IgD-negative memory B cell (primary cell): ENCODE measurements at regions not wholly inside any gene's neighbourhood (a gene's known extent, or its start where the extent isn't known, plus 50 kb on each side); places are given as distances from the start of the nearest gene placed in this dataset.
"Not testable (repeated sequence)": the region's sequence is repeated elsewhere in the genome, so short reads cannot be mapped to it uniquely, and the experiment has no call there.

ENCODE experiments used
- H3K27ac Mint-ChIP-seq, 3 donors: one replicate each; pipeline ENCODE4 v1.8.0; 2020 to 2022; ENCODE audit warnings: mild to moderate bottlenecking in 3 of 3, mixed read lengths in 3 of 3, moderate library complexity in 1 of 3
- H3K27me3 Mint-ChIP-seq: one replicate; pipeline ENCODE4 v1.8.0; 2021; ENCODE audit warnings: mixed read lengths
- H3K36me3 Mint-ChIP-seq: one replicate; pipeline ENCODE4 v1.8.0; 2020; ENCODE audit warnings: mild to moderate bottlenecking, mixed read lengths
- H3K4me1 Mint-ChIP-seq, 3 donors: one replicate each; pipeline ENCODE4 v1.8.0; 2020 to 2022; ENCODE audit warnings: mixed read lengths in 3 of 3, mild to moderate bottlenecking in 1 of 3
- H3K4me3 Mint-ChIP-seq, 4 donors: one replicate each; pipeline ENCODE4 v1.8.0; 2020 to 2022; ENCODE audit warnings: mild to moderate bottlenecking in 4 of 4, mixed read lengths in 4 of 4, moderate library complexity in 3 of 4
- H3K9me3 Mint-ChIP-seq, 3 donors: one replicate each; pipeline ENCODE4 v1.8.0; 2020 to 2021; ENCODE audit warnings: mixed read lengths in 3 of 3, mild to moderate bottlenecking in 1 of 3

GRCh38 chr9:129445794-129446306 lies 175.1 kb downstream of the C9orf50 start:
- Mint-ChIP-seq H3K36me3 (peaks cover 1% of the 10 kb centered on the region), H3K27me3 (peaks cover 22% of the 10 kb centered on the region), H3K4me1 (peaks cover 0 to 3% (median 1%) of the 10 kb centered on the region in 3 donors), H3K9me3 (peaks cover 0 to 7% (median 0%) of the 10 kb centered on the region in 3 donors), H3K27ac (no peak overlapping the region), H3K4me3 (peak overlapping the region in 2 of 4 donors; percentile 12 to 63)

- not testable (repeated sequence) for H3K9me3 Mint-ChIP-seq, H3K36me3 Mint-ChIP-seq, H3K27ac Mint-ChIP-seq
Observed at GRCh38 chr9:129443515-129444164, 177.3 kb downstream of the C9orf50 start.

GRCh38 chr9:129442803-129443511 lies 177.9 kb downstream of the C9orf50 start:
- peaks cover 1% of the 10 kb centered on the region for H3K36me3 Mint-ChIP-seq
- peaks cover 45% of the 10 kb centered on the region for H3K27me3 Mint-ChIP-seq
- peaks cover 8 to 13% (median 9%) of the 10 kb centered on the region in 3 donors for H3K4me1 Mint-ChIP-seq
- H3K4me3 Mint-ChIP-seq = no peak overlapping the region
- H3K9me3 Mint-ChIP-seq = peaks cover 0 to 7% (median 1%) of the 10 kb centered on the region in 3 donors
- no peak overlapping the region for H3K27ac Mint-ChIP-seq

More at GRCh38 chr9:129443515-129444164, 177.3 kb downstream of the C9orf50 start:
- peak overlapping the region in 1 of 4 donors; percentile 20 for H3K4me3 Mint-ChIP-seq
- H3K27me3 Mint-ChIP-seq = peaks cover 38% of the 10 kb centered on the region
- not testable (repeated sequence) for H3K4me1 Mint-ChIP-seq

GRCh38 chr9:129441852-129442251 lies 179.0 kb downstream of the C9orf50 start:
- peaks cover 48% of the 10 kb centered on the region for H3K27me3 Mint-ChIP-seq
- H3K27ac Mint-ChIP-seq = no peak overlapping the region
- H3K4me3 Mint-ChIP-seq = no peak overlapping the region
- H3K4me1 Mint-ChIP-seq = peaks cover 9 to 17% (median 14%) of the 10 kb centered on the region in 3 donors
- peaks cover 0 to 3% (median 1%) of the 10 kb centered on the region in 3 donors for H3K9me3 Mint-ChIP-seq
- peaks cover 1% of the 10 kb centered on the region for H3K36me3 Mint-ChIP-seq

- Mint-ChIP-seq H3K9me3 (peaks cover 0 to 1% (median 0%) of the 10 kb centered on the region in 3 donors), H3K4me3 (no peak overlapping the region), H3K27ac (no peak overlapping the region), H3K36me3 (peaks cover 1% of the 10 kb centered on the region), H3K4me1 (peaks cover 9 to 19% (median 17%) of the 10 kb centered on the region in 3 donors), H3K27me3 (peaks cover 53% of the 10 kb centered on the region)
Observed at GRCh38 chr9:129440435-129441186, 180.3 kb downstream of the C9orf50 start.

GRCh38 chr9:129439242-129439641 lies 181.7 kb downstream of the C9orf50 start:
- Mint-ChIP-seq H3K4me1 (peaks cover 9 to 19% (median 17%) of the 10 kb centered on the region in 3 donors), H3K9me3 (peaks cover 0 to 1% (median 0%) of the 10 kb centered on the region in 3 donors), H3K36me3 (peaks cover 1% of the 10 kb centered on the region), H3K4me3 (peak overlapping the region in 1 of 4 donors; percentile 84), H3K27ac (peak overlapping the region in 1 of 3 donors; percentile 3), H3K27me3 (peaks cover 52% of the 10 kb centered on the region)

GRCh38 chr9:129437626-129438323 lies 183.1 kb downstream of the C9orf50 start:
- Mint-ChIP-seq H3K27ac (no peak overlapping the region), H3K27me3 (peaks cover 47% of the 10 kb centered on the region)

GRCh38 chr9:129436751-129437625 lies 183.9 kb downstream of the C9orf50 start:
- peak overlapping the region; percentile 28 to 89 (median 64) for H3K4me3 Mint-ChIP-seq
- peaks cover 45% of the 10 kb centered on the region for H3K27me3 Mint-ChIP-seq
- H3K27ac Mint-ChIP-seq = peak overlapping the region in 1 of 3 donors; percentile 75
- peaks cover 1% of the 10 kb centered on the region for H3K36me3 Mint-ChIP-seq
- peaks cover 0 to 1% (median 0%) of the 10 kb centered on the region in 3 donors for H3K9me3 Mint-ChIP-seq
- peaks cover 9 to 19% (median 17%) of the 10 kb centered on the region in 3 donors for H3K4me1 Mint-ChIP-seq

More at GRCh38 chr9:129437626-129438323, 183.1 kb downstream of the C9orf50 start:
- Mint-ChIP-seq H3K36me3 (peaks cover 1% of the 10 kb centered on the region), H3K4me1 (peaks cover 9 to 19% (median 17%) of the 10 kb centered on the region in 3 donors), H3K9me3 (peaks cover 0 to 1% (median 0%) of the 10 kb centered on the region in 3 donors), H3K4me3 (peak overlapping the region; percentile 3 to 79 (median 38))

GRCh38 chr9:129435988-129436717 lies 184.7 kb downstream of the C9orf50 start:
- Mint-ChIP-seq H3K9me3 (peaks cover 0 to 1% (median 0%) of the 10 kb centered on the region in 3 donors), H3K27me3 (peaks cover 38% of the 10 kb centered on the region), H3K27ac (no peak overlapping the region), H3K4me1 (peaks cover 9 to 19% (median 16%) of the 10 kb centered on the region in 3 donors), H3K36me3 (peaks cover 1% of the 10 kb centered on the region), H3K4me3 (no peak overlapping the region)

GRCh38 chr9:129435291-129435690 lies 185.6 kb downstream of the C9orf50 start:
- Mint-ChIP-seq H3K9me3 (peaks cover 0 to 1% (median 0%) of the 10 kb centered on the region in 3 donors), H3K27me3 (peaks cover 32% of the 10 kb centered on the region), H3K4me3 (peak overlapping the region in 1 of 4 donors; percentile 13), H3K36me3 (no peaks in the 10 kb centered on the region), H3K4me1 (peaks cover 9 to 14% (median 12%) of the 10 kb centered on the region in 3 donors), H3K27ac (no peak overlapping the region)

GRCh38 chr9:129434187-129434586 lies 186.7 kb downstream of the C9orf50 start:
- Mint-ChIP-seq H3K27me3 (peaks cover 25% of the 10 kb centered on the region), H3K36me3 (no peaks in the 10 kb centered on the region), H3K4me3 (no peak overlapping the region), H3K9me3 (no peaks in the 10 kb centered on the region), H3K4me1 (peaks cover 9 to 14% (median 11%) of the 10 kb centered on the region in 3 donors), H3K27ac (no peak overlapping the region)

GRCh38 chr9:129432297-129433154 lies 188.4 kb downstream of the C9orf50 start:
- no peak overlapping the region for H3K4me3 Mint-ChIP-seq
- H3K27me3 Mint-ChIP-seq = peaks cover 12% of the 10 kb centered on the region
- H3K4me1 Mint-ChIP-seq = peaks cover 0 to 7% (median 2%) of the 10 kb centered on the region in 3 donors
- H3K36me3 Mint-ChIP-seq = no peaks in the 10 kb centered on the region
- H3K9me3 Mint-ChIP-seq = no peaks in the 10 kb centered on the region
- H3K27ac Mint-ChIP-seq = no peak overlapping the region
